ENCODE measurements at regions not wholly inside any gene's neighbourhood (a gene's known extent, or its start where the extent isn't known, plus 50 kb on each side); places are given as distances from the start of the nearest gene placed in this dataset.

- no peak for TF ChIP-seq EZH2 (IDR thresholded peaks at IDR 0.05; ENCODE audit: borderline replicate concordance, low read length)
- no peak for TF ChIP-seq CTCF (IDR thresholded peaks at IDR 0.05; ENCODE audit: low read length)
These were observed 186.1 kb downstream of the ETAA1 start for GRCh38 chr2:67583185-67583584.

Data from OCI-LY1 (cell line).